ENCODE measurements at regions not wholly inside any gene's neighbourhood (a gene's known extent, or its start where the extent isn't known, plus 50 kb on each side); places are given as distances from the start of the nearest gene placed in this dataset.
"Not testable (repeated sequence)": the region's sequence is repeated elsewhere in the genome, so short reads cannot be mapped to it uniquely, and the experiment has no call there.

DNA sequence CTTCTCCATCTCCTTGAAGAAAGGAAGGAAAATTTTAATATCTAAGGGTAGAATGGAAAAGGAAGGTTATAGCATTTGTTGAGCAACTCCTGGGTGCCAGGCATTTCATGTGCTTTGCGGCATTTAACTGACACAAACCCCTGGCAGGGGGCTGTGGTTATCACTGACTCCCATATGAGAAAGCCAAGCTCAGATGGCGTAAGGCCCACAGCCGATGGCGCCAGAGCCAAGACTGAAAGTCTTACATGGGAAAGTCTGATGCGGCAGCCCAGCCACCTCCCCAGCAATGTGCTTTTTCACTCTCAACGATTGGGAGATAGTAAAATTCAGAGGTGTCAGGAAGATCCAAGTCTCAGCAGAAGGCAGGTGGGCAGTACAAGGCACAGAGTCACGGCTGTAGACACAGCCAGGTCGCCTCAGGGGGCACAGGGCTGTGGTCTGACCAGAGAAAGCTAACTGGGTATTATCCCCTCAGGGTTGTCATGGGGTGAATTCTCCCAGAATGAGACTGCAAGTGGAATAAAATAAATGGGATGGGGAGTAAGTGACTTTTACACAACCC, 324.2 kb upstream of the NCKAP5 start:
- no peak for TF ChIP-seq CTCF (conservative IDR thresholded peaks at IDR 0.05; ENCODE audit: low read depth, low read length)
- DNase-seq (ENCODE audit: low read depth) = no peak
- no peak overlapping the region for H3K4me3 ChIP-seq (ENCODE audit: low read length)

GRCh38 chr2:133894429-133894828, 326.2 kb upstream of the NCKAP5 start:
- H3K4me3 ChIP-seq (ENCODE audit: low read length) = no peak overlapping the region
- no peak for TF ChIP-seq CTCF (conservative IDR thresholded peaks at IDR 0.05; ENCODE audit: low read depth, low read length)
- no peak for DNase-seq (ENCODE audit: low read depth)

GRCh38 chr2:133897838-133898237, 329.6 kb upstream of the NCKAP5 start:
- DNase-seq (ENCODE audit: low read depth); H3K4me3 ChIP-seq (ENCODE audit: low read length): not testable (repeated sequence)

DNA sequence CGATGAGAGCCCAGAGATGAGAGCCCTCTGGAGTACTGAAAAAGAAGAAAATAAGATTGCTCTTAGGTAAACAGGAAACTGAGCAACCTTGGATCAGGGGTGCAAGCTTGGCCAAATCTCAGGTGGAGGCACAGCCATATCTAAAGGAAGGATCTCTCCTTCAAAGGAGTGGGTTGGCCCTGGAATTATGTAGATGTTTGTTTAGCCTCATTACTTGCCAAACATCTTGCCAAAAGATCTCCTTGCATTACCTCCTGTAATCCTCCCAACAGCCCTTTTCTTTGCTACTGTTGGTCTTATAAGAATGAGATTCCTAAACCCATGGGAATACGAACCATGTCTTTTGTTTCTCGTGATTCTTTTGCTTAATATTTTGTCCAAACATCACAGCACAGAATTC, 332.6 kb upstream of the NCKAP5 start:
- no peak for TF ChIP-seq CTCF (conservative IDR thresholded peaks at IDR 0.05; ENCODE audit: low read depth, low read length)
- no peak overlapping the region for H3K4me3 ChIP-seq (ENCODE audit: low read length)
- no peak for DNase-seq (ENCODE audit: low read depth)

- no peak overlapping the region for H3K4me3 ChIP-seq (ENCODE audit: low read length)
- TF ChIP-seq CTCF (conservative IDR thresholded peaks at IDR 0.05; ENCODE audit: low read depth, low read length) = no peak
Measured at GRCh38 chr2:133906396-133906795, 338.1 kb upstream of the NCKAP5 start.

GRCh38 chr2:133906926-133907325, 338.7 kb upstream of the NCKAP5 start:
- TF ChIP-seq CTCF (conservative IDR thresholded peaks at IDR 0.05; ENCODE audit: low read depth, low read length) = no peak
- DNase-seq (ENCODE audit: low read depth) = no peak
- no peak overlapping the region for H3K4me3 ChIP-seq (ENCODE audit: low read length)

More at GRCh38 chr2:133906396-133906795, 338.1 kb upstream of the NCKAP5 start:
- no peak for DNase-seq (ENCODE audit: low read depth)

GRCh38 chr2:133908171-133908570, 339.9 kb upstream of the NCKAP5 start:
- TF ChIP-seq CTCF (conservative IDR thresholded peaks at IDR 0.05; ENCODE audit: low read depth, low read length) = no peak
- DNase-seq (ENCODE audit: low read depth) = no peak
- no peak overlapping the region for H3K4me3 ChIP-seq (ENCODE audit: low read length)

DNA sequence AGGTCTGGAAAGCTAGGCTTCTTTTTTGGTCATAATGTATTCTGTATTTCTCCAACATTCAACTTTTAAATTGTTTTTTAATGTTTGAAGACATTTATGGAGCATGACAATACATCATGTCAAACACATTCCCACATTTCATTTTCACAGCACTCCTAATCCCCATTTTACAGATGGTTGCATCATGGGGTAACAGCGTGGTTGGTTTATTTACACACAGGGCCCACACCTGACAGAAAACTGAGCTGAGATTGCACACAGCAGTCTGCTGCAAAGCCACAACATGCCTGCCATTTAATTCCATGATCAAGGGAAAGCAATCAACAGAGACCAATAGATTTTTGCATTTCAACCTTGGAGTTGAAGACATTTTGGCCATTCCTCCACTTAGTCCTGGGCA, 335.7 kb upstream of the MGAT5 start:
- H3K4me3 ChIP-seq (ENCODE audit: low read length) = no peak overlapping the region
- DNase-seq (ENCODE audit: low read depth) = no peak
- TF ChIP-seq CTCF (conservative IDR thresholded peaks at IDR 0.05; ENCODE audit: low read depth, low read length) = no peak
